ENCODE measurements at regions not wholly inside any gene's neighbourhood (a gene's known extent, or its start where the extent isn't known, plus 50 kb on each side); places are given as distances from the start of the nearest gene placed in this dataset.

GRCh38 chr1:199007423-199007822 is 368.6 kb downstream of the PTPRC start:
- TF ChIP-seq CTCF (IDR thresholded peaks at IDR 0.05) (no peak), POLR2A (IDR thresholded peaks at IDR 0.05) (no peak)

All from Peyer's patch (tissue), 4 donors.